AML-193 (cell line): ENCODE measurements at regions not wholly inside any gene's neighbourhood (a gene's known extent, or its start where the extent isn't known, plus 50 kb on each side); places are given as distances from the start of the nearest gene placed in this dataset.

Source experiments
- DNase-seq, 2 experiments: peaks; one replicate each; lab custom pipeline; 2025; lab: John Stamatoyannopoulos, UW

GRCh38 chr13:21318891-21319532 lies 140.1 kb downstream of the ZDHHC20 start:
- no peak for DNase-seq

- DNase-seq = no peak
Measured at GRCh38 chr13:21319869-21320641, 139.0 kb downstream of the ZDHHC20 start.

GRCh38 chr13:21320642-21321034 lies 138.5 kb downstream of the ZDHHC20 start:
- DNase-seq = no peak

- no peak for DNase-seq
Measured at GRCh38 chr13:21321269-21321668, 137.8 kb downstream of the ZDHHC20 start.

- no peak for DNase-seq
Measured at GRCh38 chr13:21322327-21322965, 136.7 kb downstream of the ZDHHC20 start.
